ENCODE measurements at regions not wholly inside any gene's neighbourhood (a gene's known extent, or its start where the extent isn't known, plus 50 kb on each side); places are given as distances from the start of the nearest gene placed in this dataset.

GRCh38 chrX:7269991-7270390 lies 122.0 kb upstream of the PUDP start:
- no peak for DNase-seq

DNA sequence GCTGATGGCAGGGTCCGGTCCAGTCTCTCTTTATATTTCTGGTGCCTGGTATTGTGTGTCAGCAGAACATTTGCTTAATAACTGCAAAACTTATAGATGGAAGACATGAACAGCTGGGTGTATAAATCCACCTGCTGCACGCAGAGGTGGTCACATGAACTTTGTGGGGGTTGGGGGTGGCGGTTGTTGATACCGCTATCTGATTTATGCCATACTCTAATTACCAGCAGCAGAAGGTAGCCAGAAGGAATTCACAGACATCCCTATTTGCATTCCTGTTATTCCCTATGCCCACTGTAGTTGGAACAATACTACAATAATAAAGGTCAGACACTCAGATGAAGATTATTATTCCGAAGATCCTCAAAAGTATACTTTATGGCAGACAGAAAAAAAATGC lies 121.6 kb upstream of the PUDP start:
- DNase-seq: no peak

DNA sequence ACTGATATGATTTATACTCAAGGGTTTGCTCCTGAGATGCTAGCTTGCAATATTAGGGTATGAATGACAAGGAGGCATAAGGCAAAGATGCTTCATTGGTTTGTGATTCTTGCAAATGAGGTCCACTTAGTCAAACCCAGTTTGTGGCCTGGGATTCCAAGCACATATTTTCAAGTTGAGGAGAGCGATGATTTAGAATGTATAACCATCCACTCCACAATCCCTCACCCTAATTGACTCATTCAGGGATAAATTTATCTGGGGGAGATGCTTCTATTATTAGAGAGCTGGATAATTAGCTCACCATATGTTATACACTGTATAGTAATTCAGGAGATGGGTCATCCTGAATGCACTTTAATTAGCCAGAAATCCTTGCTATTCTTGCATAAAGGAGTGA lies 118.3 kb upstream of the PUDP start:
- DNase-seq: no peak

DNA sequence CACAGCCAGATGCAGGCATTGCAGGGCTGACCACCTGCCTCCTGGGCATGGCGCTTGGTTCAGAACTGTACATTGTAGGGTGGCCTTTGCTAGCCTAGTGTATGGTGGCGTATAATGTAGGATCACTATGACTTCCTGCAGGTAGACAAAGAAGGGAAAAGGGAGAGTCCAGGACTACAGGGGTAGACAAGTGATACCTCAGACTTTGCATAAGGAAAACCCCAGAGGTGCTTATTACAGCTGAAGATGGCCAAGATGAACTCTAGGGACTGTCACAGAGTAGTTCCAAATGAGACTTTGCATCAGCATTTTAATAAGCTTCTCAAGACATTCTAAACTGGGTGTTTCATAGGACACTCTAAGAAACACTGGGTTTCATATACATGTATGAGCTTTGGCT lies 116.4 kb upstream of the PUDP start:
- no peak for DNase-seq

DNA sequence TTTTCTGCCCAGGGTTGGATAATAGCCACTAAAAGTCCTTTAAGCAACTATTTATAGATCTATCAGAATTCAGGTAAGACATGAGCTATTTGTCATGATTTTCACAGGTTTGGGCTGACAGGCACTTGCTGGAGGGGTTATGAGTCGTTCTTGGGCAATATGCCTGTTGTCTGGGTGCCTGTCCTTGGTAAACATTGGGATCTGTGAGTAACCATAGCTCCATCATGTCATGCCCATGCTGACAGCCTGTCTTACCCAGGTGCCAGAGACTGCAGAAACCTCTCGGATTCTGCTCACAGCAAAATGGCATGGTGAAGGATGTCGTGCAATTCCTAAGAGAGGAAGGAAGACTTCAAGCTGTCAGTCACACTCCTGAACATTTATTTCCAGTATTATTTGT lies 116.0 kb upstream of the PUDP start:
- no peak for DNase-seq

GRCh38 chrX:7263330-7263729 lies 115.4 kb upstream of the PUDP start:
- no peak for DNase-seq

GRCh38 chrX:7262551-7262950 lies 114.6 kb upstream of the PUDP start:
- DNase-seq: no peak

- DNase-seq: no peak
Measured at GRCh38 chrX:7261672-7262332, 113.8 kb upstream of the PUDP start.

- DNase-seq: no peak
Measured at GRCh38 chrX:7254144-7254543, 106.2 kb upstream of the PUDP start.

DNA sequence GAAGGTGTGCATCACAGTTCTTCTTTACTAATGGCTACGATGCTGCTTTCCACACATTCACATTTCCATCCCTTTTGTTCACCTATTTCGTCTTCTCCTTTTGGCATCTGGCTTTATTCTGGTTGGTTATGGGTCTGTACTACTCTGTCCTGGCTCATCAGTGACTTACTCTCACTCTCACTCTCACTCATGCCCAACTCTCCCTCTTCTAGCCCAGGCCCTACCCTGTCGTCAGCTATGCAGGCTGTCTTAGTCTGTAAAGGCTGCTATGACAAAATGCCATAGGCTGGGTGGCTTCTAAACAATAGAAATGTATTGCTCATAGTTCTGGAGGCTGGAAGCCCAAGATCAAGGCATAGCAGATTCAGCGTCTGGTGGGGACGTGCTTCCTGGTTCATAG lies 105.6 kb upstream of the PUDP start:
- no peak for DNase-seq

DNA sequence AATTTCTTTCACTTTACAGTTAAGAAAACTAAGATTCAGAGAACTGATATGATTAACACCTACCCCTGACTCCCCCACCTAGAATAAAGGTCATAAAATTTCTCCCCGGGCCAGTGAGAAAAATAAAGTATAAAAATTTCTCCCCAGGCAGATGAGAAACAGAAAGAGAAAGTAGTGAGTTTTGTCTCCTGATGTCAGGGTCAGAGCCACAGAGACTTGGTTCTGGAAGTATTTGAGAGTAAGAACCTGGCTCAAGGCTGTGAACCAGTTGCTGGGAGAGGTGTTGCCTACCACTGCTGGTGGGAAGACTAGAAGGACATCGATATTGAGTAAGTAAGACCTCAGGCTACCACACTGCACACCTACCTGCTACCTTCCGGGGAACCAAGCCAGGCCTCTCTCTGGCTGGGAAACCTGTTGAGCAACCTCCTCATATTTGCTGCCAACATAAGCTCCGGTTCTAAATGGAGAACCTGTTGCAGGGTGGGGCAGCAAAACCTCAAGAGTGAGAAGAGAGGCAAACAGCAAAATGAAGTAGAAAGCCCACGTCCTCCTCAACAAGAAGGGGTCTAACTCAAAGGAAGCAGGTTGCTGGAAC lies 104.2 kb upstream of the PUDP start:
- DNase-seq: no peak

GRCh38 chrX:7247346-7247745 lies 99.4 kb upstream of the PUDP start:
- DNase-seq: peak in 1 of 2 experiments; percentile 1

- DNase-seq: no peak
Measured at GRCh38 chrX:7244405-7244804, 96.5 kb upstream of the PUDP start.

GRCh38 chrX:7242613-7243012 lies 94.7 kb upstream of the PUDP start:
- DNase-seq: no peak

GRCh38 chrX:7240929-7241328 lies 93.0 kb upstream of the PUDP start:
- no peak for DNase-seq

DNA sequence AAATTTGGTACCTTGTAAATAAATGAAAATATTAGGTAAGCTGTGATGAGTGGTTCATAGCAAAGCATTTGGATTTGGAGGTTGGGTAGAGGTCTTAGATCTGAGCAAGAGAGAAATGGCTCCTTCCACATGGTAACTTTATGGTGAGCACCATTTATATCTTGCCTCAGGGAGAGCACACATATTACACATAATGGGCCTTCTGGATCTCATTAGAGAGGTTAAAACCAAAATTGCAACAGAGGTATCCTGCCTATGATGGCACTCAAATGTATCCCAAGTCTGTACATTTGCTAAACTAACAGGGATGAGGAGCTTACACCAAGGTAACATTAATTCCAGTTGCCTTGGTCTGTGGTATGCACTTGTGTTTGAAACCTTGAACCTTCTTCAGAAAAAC lies 87.1 kb upstream of the PUDP start:
- DNase-seq: no peak

DNA sequence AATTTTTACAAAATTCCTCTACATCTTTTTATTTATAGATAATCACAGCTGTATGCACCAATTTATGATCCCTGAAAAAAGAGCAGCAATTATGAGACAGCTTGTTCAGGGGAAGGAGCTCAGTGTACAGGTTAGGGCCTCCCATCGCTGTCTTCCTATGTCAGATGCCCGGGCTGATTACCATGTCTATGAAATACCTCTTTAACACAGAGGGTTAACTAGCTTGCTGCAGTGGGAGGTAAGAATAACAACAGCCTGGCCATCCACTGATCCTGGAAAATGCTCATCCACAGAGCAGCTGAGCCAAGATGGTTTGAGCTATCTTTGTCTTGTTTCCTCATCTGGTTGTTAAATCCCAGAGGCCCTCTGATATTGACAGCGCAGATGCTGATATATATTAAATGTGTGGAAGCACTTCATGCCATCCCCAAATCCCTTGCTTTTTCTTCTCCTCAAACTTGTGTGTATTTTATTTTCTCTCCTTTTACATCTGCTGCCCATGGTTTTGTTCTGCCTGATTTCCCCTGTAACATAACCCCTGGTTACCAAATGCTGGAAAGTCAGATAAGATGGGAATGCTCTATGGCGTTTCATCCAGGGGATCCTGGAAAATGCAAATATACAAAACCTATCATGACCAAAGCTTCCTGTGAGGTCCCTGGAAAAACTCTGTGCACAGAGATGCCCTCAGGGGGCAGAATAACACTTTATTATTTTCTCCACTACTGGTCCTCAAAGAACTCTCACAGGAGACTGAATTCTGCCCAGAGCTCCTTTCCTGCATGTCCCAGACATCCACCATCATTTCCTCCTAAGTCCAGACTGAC lies 85.8 kb upstream of the PUDP start:
- DNase-seq: no peak

DNA sequence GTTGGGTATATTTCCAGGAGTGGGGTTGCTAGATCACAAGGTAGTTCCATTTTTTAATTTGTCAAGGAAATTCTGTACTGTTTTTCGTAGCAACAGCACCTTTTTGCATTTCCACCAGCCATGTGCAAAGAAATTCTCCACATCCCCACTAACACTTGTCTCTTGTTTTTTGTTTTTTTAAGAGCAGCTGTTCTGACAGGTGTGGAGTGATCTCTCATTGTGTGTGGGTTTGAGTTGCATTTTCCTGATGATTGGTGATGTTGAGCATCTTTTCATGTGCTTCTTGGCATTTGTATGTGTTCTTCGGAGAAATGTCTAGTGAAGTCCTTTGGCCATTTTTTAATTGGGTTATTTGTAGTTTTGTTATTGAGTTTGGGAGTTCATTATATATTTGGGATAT lies 80.3 kb upstream of the PUDP start:
- DNase-seq: no peak

DNA sequence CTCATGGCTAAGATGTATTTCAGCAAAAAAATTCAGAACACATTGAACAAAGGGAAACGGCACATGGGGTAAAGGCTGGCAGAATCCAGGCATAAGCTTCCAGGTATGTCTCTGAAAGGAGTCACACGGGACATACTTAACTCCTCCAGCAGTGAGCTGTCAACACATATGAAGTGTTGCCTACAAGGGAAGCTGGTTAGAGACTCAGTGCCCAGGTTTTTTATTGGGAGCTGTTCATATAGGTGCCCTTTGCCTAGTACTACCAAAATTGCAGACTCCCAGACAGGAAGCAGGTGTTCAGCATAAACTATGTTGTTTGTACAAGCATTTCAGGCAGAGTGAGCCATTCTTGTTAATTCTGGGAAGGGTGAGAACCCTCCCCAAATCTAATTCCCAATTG lies 77.4 kb upstream of the PUDP start:
- no peak for DNase-seq

DNA sequence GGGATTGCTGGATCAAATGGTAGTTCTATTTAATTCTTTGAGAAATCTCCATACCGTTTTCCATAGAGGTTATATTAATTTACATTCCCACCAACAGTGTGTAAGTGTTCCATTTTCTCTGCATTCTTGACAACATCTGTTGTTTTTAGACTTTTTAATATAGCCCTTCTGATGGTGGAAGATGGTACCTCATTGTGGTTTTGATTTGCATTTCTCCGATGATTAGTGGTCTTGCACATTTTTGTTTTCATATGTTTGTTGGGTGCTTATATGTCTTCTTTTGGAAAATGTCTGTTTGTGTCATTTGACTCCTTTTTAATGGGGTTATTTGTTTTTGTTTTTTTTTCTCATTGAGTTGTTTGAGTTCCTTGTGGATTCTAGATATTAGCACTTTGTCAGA lies 75.3 kb upstream of the PUDP start:
- DNase-seq: no peak

DNA sequence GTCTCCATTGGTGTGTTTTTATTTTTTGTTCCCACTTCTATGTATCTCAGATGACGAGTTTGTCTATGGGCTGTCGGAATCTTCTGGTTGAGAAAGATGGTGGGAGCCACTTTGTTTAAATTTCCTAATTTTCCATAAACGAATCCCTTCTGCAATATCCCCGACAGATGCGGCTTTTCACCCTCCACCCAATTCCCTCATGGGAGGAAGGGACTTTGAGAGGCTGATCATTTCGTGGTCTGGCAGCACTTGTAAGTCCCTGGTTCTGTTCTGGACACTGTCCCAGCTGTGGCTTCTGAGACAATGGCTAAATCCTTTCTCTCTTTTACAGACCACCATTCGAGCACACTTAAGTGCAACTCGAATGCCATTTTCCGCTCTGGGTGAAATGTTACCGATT lies 72.2 kb upstream of the PUDP start:
- no peak for DNase-seq

- DNase-seq: no peak
Measured at GRCh38 chrX:7219153-7219705, 71.3 kb upstream of the PUDP start.

DNA sequence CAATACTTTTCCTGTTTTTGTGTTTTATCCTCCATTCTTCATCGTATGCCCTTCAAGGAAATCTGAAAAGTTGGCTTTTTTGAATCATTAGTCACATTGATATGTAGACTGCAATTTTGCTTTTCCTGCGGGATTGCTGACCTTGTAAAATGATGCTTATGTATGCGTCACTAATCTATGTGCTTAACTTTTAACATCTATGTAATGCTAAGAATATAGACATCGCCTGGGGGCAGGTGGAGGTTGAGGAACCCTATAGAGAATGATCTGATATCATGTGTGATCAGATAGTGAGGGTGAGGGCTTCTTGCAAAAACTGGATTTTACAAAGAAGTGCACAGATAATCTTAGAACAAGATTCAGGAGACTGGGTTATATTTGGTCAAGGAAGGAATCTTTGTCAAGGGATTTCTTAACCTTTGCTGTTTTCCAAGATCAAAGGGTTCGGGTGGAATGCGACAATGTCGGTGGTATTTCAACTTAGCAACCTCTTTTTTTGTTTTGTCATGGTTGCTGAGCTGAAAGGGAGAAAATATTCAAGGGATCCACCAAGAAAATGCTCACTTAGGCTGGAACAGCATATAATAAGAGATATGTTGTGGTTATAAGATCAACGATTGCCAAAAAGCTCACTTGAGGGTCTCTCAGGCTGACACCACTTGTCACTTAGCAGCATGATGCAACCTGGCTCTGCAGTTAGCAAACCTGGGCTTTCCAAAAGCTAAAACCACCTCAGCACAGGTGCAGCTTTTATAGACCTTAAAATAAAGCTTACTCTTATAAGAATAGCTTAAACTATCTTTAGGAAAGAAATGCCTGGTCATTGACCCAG lies 70.6 kb upstream of the PUDP start:
- no peak for DNase-seq
